ENCODE measurements at regions not wholly inside any gene's neighbourhood (a gene's known extent, or its start where the extent isn't known, plus 50 kb on each side); places are given as distances from the start of the nearest gene placed in this dataset.

DNA sequence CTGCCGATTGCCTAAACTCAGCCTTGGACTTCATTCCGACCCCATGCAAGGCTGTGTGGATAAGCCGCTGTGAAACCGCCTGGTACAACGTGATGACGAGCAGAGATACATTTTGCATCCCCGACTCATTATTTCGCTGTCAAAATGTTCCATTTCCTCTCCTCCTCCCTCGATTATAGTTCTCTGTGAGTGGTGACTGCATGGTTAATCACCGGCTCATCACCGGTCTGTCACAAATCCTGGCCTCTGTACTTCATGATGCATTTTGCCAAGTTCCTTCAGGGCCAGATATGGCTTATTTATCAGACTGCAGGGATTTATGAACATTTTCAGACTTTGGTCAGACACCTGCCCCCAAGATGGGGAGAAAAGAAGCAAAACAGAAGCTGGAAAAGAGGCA lies 461.6 kb upstream of the DPP6 start:
- TF ChIP-seq RAD21 (IDR thresholded peaks at IDR 0.05; ENCODE audit: low read depth) (no peak), EP300 (IDR thresholded peaks at IDR 0.05; ENCODE audit: borderline replicate concordance) (no peak), ZBTB7A (IDR thresholded peaks at IDR 0.05; ENCODE audit: low read depth) (no peak), TCF12 (IDR thresholded peaks at IDR 0.05; ENCODE audit: low read depth) (no peak), TAF1 (IDR thresholded peaks at IDR 0.05; ENCODE audit: low read depth) (no peak), FOXM1 (IDR thresholded peaks at IDR 0.05; ENCODE audit: borderline replicate concordance, low read depth) (no peak), YY1 (IDR thresholded peaks at IDR 0.05; ENCODE audit: low read depth) (no peak), TEAD4 (IDR thresholded peaks at IDR 0.05) (no peak), CEBPB (IDR thresholded peaks at IDR 0.05) (no peak)
- TF ChIP-seq, protein P1, sequence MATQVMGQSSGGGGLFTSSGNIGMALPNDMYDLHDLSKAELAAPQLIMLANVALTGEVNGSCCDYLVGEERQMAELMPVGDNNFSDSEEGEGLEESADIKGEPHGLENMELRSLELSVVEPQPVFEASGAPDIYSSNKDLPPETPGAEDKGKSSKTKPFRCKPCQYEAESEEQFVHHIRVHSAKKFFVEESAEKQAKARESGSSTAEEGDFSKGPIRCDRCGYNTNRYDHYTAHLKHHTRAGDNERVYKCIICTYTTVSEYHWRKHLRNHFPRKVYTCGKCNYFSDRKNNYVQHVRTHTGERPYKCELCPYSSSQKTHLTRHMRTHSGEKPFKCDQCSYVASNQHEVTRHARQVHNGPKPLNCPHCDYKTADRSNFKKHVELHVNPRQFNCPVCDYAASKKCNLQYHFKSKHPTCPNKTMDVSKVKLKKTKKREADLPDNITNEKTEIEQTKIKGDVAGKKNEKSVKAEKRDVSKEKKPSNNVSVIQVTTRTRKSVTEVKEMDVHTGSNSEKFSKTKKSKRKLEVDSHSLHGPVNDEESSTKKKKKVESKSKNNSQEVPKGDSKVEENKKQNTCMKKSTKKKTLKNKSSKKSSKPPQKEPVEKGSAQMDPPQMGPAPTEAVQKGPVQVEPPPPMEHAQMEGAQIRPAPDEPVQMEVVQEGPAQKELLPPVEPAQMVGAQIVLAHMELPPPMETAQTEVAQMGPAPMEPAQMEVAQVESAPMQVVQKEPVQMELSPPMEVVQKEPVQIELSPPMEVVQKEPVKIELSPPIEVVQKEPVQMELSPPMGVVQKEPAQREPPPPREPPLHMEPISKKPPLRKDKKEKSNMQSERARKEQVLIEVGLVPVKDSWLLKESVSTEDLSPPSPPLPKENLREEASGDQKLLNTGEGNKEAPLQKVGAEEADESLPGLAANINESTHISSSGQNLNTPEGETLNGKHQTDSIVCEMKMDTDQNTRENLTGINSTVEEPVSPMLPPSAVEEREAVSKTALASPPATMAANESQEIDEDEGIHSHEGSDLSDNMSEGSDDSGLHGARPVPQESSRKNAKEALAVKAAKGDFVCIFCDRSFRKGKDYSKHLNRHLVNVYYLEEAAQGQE (IDR thresholded peaks at IDR 0.05; ENCODE audit: low read depth) = no peak
- TF ChIP-seq, protein P2, sequence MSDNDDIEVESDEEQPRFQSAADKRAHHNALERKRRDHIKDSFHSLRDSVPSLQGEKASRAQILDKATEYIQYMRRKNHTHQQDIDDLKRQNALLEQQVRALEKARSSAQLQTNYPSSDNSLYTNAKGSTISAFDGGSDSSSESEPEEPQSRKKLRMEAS (IDR thresholded peaks at IDR 0.05) = no peak
